GM19035 (cell line): ENCODE measurements at regions not wholly inside any gene's neighbourhood (a gene's known extent, or its start where the extent isn't known, plus 50 kb on each side); places are given as distances from the start of the nearest gene placed in this dataset.
"Not testable (repeated sequence)": the region's sequence is repeated elsewhere in the genome, so short reads cannot be mapped to it uniquely, and the experiment has no call there.

ENCODE experiments used
- ATAC-seq: cut with Tn5 transposase; IDR thresholded peaks from one replicate; pipeline ENCODE4 v1.9.1; 2021; ENCODE audit not compliant: unreplicated experiment

- ATAC-seq: no peak
Observed at GRCh38 chr14:34104489-34105397, 153.9 kb upstream of the EGLN3 start.

GRCh38 chr14:34103176-34103575 is 152.3 kb upstream of the EGLN3 start:
- no peak for ATAC-seq

- ATAC-seq: no peak
Observed at GRCh38 chr14:34099635-34100034, 148.8 kb upstream of the EGLN3 start.

- ATAC-seq: no peak
Observed at GRCh38 chr14:34098985-34099349, 148.1 kb upstream of the EGLN3 start.

GRCh38 chr14:34098045-34098984 is 147.4 kb upstream of the EGLN3 start:
- ATAC-seq: no peak

- ATAC-seq: no peak
Observed at GRCh38 chr14:34097644-34098043, 146.8 kb upstream of the EGLN3 start.

GRCh38 chr14:34094384-34094783 is 143.5 kb upstream of the EGLN3 start:
- ATAC-seq: no peak

GRCh38 chr14:34093883-34094282 is 143.0 kb upstream of the EGLN3 start:
- ATAC-seq: no peak

- no peak for ATAC-seq
Observed at GRCh38 chr14:34090451-34090850, 139.6 kb upstream of the EGLN3 start.

- ATAC-seq: no peak
Observed at GRCh38 chr14:34088914-34089313, 138.0 kb upstream of the EGLN3 start.

- no peak for ATAC-seq
Observed at GRCh38 chr14:34087571-34087970, 136.7 kb upstream of the EGLN3 start.

GRCh38 chr14:34086223-34086757 is 135.4 kb upstream of the EGLN3 start:
- no peak for ATAC-seq

GRCh38 chr14:34085695-34086094 is 134.8 kb upstream of the EGLN3 start:
- no peak for ATAC-seq

- no peak for ATAC-seq
Observed at GRCh38 chr14:34081576-34082136, 130.8 kb upstream of the EGLN3 start.

GRCh38 chr14:34081101-34081575 is 130.3 kb upstream of the EGLN3 start:
- no peak for ATAC-seq

GRCh38 chr14:34079643-34080042 is 128.8 kb upstream of the EGLN3 start:
- ATAC-seq: not testable (repeated sequence)

GRCh38 chr14:34078117-34078743 is 127.4 kb upstream of the EGLN3 start:
- ATAC-seq: no peak

GRCh38 chr14:34075826-34076225 is 125.0 kb upstream of the EGLN3 start:
- no peak for ATAC-seq

- ATAC-seq: no peak
Observed at GRCh38 chr14:34075042-34075744, 124.3 kb upstream of the EGLN3 start.

GRCh38 chr14:34072921-34073320 is 122.0 kb upstream of the EGLN3 start:
- ATAC-seq: no peak
